ENCODE measurements at regions not wholly inside any gene's neighbourhood (a gene's known extent, or its start where the extent isn't known, plus 50 kb on each side); places are given as distances from the start of the nearest gene placed in this dataset.

DNA sequence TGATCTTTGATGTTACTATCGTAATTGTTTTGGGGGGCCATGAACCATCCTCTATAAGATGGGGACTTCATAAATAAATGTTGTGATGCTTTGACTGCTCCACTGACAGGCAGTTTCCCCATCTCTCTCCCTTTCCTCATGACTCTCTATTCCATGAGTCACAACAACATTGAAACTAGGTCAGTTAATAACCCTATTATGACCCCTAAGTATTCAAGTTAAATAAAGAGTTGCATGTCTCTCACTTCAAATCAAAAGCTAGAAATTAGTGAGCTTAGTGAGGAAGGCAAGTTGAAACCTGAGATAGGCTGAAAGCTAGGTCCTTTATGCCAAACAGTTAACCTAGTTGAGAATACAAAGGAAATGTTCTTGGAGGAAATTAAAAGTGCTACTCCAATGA is 491.0 kb downstream of the HAO1 start:
- no peaks in the 10 kb centered on the region for H3K27me3 ChIP-seq (ENCODE audit: insufficient read depth, low read length, poor library complexity, severe bottlenecking)
- H3K4me1 Mint-ChIP-seq, result no peaks in the 10 kb centered on the region
- H3K9me3 Mint-ChIP-seq, result peaks cover 0 to 33% (median 7%) of the 10 kb centered on the region in 5 donors
- ChIA-PET POLR2A (no interaction called here), CTCF (no interaction called here)
- DNase-seq, result no peak
- H3K36me3 ChIP-seq (ENCODE audit: insufficient read depth, low read length), result no peaks in the 10 kb centered on the region
- H3K27me3 Mint-ChIP-seq, result no peaks in the 10 kb centered on the region
- no peaks in the 10 kb centered on the region for H3K36me3 Mint-ChIP-seq
- no peaks in the 10 kb centered on the region for H3K4me1 ChIP-seq (ENCODE audit: insufficient read depth, low read length)
- no peak overlapping the region for H3K27ac ChIP-seq (ENCODE audit: low read depth, low read length)
- no peaks in the 10 kb centered on the region for H3K9me3 ChIP-seq (ENCODE audit: low read length)
- no peak overlapping the region for H3K27ac Mint-ChIP-seq
- H3K4me3 Mint-ChIP-seq, result no peak overlapping the region
- H3K4me3 ChIP-seq (ENCODE audit: low read length), result no peak overlapping the region

DNA sequence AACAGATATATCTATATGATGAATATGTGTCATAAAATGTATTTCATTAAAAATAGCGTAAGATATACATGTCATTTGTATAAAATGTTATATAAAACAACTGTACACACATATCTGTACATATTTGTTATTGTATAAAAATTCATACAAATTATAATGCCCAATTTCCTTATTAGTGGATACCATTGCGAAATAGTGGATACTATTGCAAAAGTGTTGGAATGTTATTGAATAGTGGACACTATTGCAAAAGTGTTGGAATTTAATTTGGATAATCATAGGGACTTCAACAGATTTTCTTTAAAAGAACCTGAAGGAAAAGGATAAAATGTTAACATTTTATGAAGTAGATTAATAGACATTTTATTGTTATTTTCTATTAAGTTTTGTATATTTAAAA is 487.4 kb downstream of the HAO1 start:
- Histone ChIP-seq H3K4me1 (ENCODE audit: insufficient read depth, low read length) (no peaks in the 10 kb centered on the region), H3K4me3 (ENCODE audit: low read length) (no peak overlapping the region), H3K27me3 (ENCODE audit: insufficient read depth, low read length, poor library complexity, severe bottlenecking) (no peaks in the 10 kb centered on the region), H3K9me3 (ENCODE audit: low read length) (no peaks in the 10 kb centered on the region), H3K36me3 (ENCODE audit: insufficient read depth, low read length) (no peaks in the 10 kb centered on the region), H3K27ac (ENCODE audit: low read depth, low read length) (no peak overlapping the region)
- Mint-ChIP-seq H3K4me3 (no peak overlapping the region), H3K4me1 (no peaks in the 10 kb centered on the region), H3K27me3 (no peaks in the 10 kb centered on the region), H3K9me3 (peaks cover 3 to 20% (median 10%) of the 10 kb centered on the region in 5 donors), H3K27ac (no peak overlapping the region), H3K36me3 (no peaks in the 10 kb centered on the region)
- no peak for DNase-seq
- ChIA-PET CTCF (no interaction called here), POLR2A (no interaction called here)

DNA sequence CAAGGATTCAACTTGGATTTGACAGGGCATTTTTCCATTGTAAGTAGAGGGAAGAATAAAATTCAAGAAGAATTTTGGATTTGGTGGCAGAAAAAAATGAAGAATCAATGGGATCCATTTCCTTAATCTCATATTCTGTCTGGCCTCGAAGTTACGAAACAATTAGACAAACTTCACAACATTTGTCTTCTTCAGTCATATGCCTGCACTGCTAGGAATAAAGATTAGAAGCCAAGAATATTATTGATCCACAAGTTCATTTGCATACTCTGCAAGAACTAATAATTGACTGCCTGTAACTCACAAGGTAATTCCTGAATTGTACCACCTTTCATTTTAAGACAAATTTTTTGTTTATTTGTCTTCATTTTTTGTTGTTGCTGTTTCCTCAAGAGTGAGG is 486.2 kb downstream of the HAO1 start:
- Mint-ChIP-seq H3K27ac (no peak overlapping the region), H3K27me3 (no peaks in the 10 kb centered on the region), H3K36me3 (no peaks in the 10 kb centered on the region), H3K9me3 (peaks cover 3 to 27% (median 12%) of the 10 kb centered on the region in 5 donors), H3K4me1 (no peaks in the 10 kb centered on the region), H3K4me3 (no peak overlapping the region)
- DNase-seq, result no peak
- POLR2A ChIA-PET, result no interaction called here
- Histone ChIP-seq H3K4me1 (ENCODE audit: insufficient read depth, low read length) (no peaks in the 10 kb centered on the region), H3K27ac (ENCODE audit: low read depth, low read length) (no peak overlapping the region), H3K9me3 (ENCODE audit: low read length) (no peaks in the 10 kb centered on the region), H3K36me3 (ENCODE audit: insufficient read depth, low read length) (no peaks in the 10 kb centered on the region), H3K4me3 (ENCODE audit: low read length) (no peak overlapping the region), H3K27me3 (ENCODE audit: insufficient read depth, low read length, poor library complexity, severe bottlenecking) (no peaks in the 10 kb centered on the region)
- CTCF ChIA-PET, result no interaction called here

DNA sequence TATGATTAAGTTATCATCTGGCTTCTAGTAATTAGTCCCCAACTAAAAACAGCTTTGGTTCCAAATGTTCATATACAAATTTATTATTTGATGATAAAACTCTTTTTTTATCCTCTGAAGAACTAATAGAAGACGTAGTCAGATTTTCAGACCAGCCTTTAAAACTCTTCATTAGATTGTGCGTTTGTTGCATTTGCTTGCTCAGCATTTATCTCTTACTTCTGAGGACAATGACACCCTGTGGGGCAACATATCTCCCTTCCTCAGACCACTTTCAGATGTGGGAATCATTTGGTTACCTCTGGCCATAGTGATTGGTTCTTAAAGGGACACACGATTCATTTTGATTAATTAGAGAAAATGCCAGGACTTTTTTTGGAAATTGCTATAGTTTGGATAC is 481.8 kb downstream of the HAO1 start:
- H3K27me3 Mint-ChIP-seq, result no peaks in the 10 kb centered on the region
- no peaks in the 10 kb centered on the region for H3K36me3 Mint-ChIP-seq
- peaks cover 3 to 20% (median 13%) of the 10 kb centered on the region in 5 donors for H3K9me3 Mint-ChIP-seq
- no peak overlapping the region for H3K27ac ChIP-seq (ENCODE audit: low read depth, low read length)
- no peak overlapping the region for H3K4me3 Mint-ChIP-seq
- no peaks in the 10 kb centered on the region for H3K27me3 ChIP-seq (ENCODE audit: insufficient read depth, low read length, poor library complexity, severe bottlenecking)
- H3K4me1 Mint-ChIP-seq, result no peaks in the 10 kb centered on the region
- no peak overlapping the region for H3K27ac Mint-ChIP-seq
- no peak for DNase-seq
- no peaks in the 10 kb centered on the region for H3K36me3 ChIP-seq (ENCODE audit: insufficient read depth, low read length)
- no peaks in the 10 kb centered on the region for H3K4me1 ChIP-seq (ENCODE audit: insufficient read depth, low read length)
- ChIA-PET POLR2A (no interaction called here), CTCF (no interaction called here)
- no peaks in the 10 kb centered on the region for H3K9me3 ChIP-seq (ENCODE audit: low read length)
- H3K4me3 ChIP-seq (ENCODE audit: low read length), result no peak overlapping the region

DNA sequence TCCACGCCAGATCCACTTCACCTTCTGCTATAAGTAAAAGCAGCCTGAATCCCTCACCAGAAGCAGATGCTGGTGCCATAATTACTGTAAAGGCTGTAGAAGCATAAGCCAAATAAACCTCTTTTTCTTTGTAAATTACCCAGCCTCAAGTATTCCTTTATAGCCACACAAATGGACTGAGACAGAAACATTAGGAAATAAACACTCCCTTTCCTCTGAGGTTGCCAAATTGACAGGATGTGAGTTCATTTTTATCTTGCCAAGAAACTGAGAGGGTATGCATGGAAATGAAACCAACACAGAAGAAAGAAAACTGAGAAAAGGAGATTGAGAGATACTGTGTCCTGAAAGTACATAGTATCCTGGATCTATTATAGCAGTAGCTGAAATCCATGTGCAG is 481.2 kb downstream of the HAO1 start:
- Mint-ChIP-seq H3K27ac (no peak overlapping the region), H3K27me3 (no peaks in the 10 kb centered on the region), H3K4me3 (no peak overlapping the region), H3K9me3 (peaks cover 3 to 20% (median 13%) of the 10 kb centered on the region in 5 donors), H3K36me3 (no peaks in the 10 kb centered on the region), H3K4me1 (no peaks in the 10 kb centered on the region)
- Histone ChIP-seq H3K4me3 (ENCODE audit: low read length) (no peak overlapping the region), H3K27ac (ENCODE audit: low read depth, low read length) (no peak overlapping the region), H3K4me1 (ENCODE audit: insufficient read depth, low read length) (no peaks in the 10 kb centered on the region), H3K27me3 (ENCODE audit: insufficient read depth, low read length, poor library complexity, severe bottlenecking) (no peaks in the 10 kb centered on the region), H3K9me3 (ENCODE audit: low read length) (no peaks in the 10 kb centered on the region), H3K36me3 (ENCODE audit: insufficient read depth, low read length) (no peaks in the 10 kb centered on the region)
- ChIA-PET POLR2A (no interaction called here), CTCF (no interaction called here)
- DNase-seq, result no peak

DNA sequence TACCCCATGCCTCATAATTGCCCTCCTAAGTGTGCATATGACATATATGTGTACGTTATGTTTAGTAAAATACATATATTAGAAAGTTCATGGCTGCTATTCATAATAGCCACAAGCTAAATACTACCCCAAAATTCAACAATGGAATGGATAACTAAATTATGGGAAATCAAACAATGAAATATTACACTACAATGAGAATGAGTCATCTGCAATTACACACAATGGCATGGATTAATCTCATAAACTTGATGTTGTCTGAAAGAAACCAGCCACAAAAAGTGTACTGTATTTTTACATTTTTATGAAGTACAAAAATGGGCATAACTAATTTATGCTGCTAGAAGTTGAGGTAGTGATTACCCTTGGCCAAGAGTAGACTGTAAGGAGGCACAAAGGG is 477.0 kb downstream of the HAO1 start:
- no peaks in the 10 kb centered on the region for H3K9me3 ChIP-seq (ENCODE audit: low read length)
- H3K27ac Mint-ChIP-seq, result no peak overlapping the region
- no peaks in the 10 kb centered on the region for H3K4me1 ChIP-seq (ENCODE audit: insufficient read depth, low read length)
- no peak overlapping the region for H3K4me3 Mint-ChIP-seq
- no peaks in the 10 kb centered on the region for H3K36me3 ChIP-seq (ENCODE audit: insufficient read depth, low read length)
- no peaks in the 10 kb centered on the region for H3K27me3 ChIP-seq (ENCODE audit: insufficient read depth, low read length, poor library complexity, severe bottlenecking)
- H3K27me3 Mint-ChIP-seq, result no peaks in the 10 kb centered on the region
- no peaks in the 10 kb centered on the region for H3K4me1 Mint-ChIP-seq
- ChIA-PET CTCF (no interaction called here), POLR2A (no interaction called here)
- no peak overlapping the region for H3K27ac ChIP-seq (ENCODE audit: low read depth, low read length)
- DNase-seq, result no peak
- H3K9me3 Mint-ChIP-seq, result peaks cover 2 to 29% (median 9%) of the 10 kb centered on the region in 5 donors
- H3K4me3 ChIP-seq (ENCODE audit: low read length), result no peak overlapping the region
- no peaks in the 10 kb centered on the region for H3K36me3 Mint-ChIP-seq

DNA sequence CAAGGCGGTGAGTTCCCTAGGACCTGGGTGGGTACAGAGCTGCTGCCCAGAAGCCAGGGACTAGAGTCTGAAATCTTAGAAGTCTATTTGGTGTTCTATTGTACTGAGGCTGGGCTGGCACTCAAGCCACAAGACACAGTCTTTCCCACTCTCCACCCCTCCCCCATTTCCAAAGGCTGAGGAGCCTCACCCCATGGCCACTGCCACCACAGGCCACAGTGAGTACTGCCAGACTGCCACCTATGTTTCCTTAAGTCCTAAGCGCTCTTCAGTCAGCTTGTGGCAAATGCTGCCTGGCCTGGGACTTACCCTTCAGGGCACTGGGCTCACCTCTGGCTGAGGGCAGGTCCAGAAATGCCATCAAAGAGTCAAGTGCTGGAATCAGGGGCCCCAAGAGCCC is 469.3 kb downstream of the HAO1 start:
- DNase-seq, result no peak
- Mint-ChIP-seq H3K36me3 (no peaks in the 10 kb centered on the region), H3K9me3 (peaks cover 0 to 24% (median 8%) of the 10 kb centered on the region in 5 donors), H3K4me3 (no peak overlapping the region), H3K27me3 (no peaks in the 10 kb centered on the region), H3K27ac (no peak overlapping the region), H3K4me1 (no peaks in the 10 kb centered on the region)
- Histone ChIP-seq H3K27me3 (ENCODE audit: insufficient read depth, low read length, poor library complexity, severe bottlenecking) (no peaks in the 10 kb centered on the region), H3K4me3 (ENCODE audit: low read length) (no peak overlapping the region), H3K36me3 (ENCODE audit: insufficient read depth, low read length) (no peaks in the 10 kb centered on the region), H3K9me3 (ENCODE audit: low read length) (no peaks in the 10 kb centered on the region), H3K4me1 (ENCODE audit: insufficient read depth, low read length) (no peaks in the 10 kb centered on the region), H3K27ac (ENCODE audit: low read depth, low read length) (no peak overlapping the region)
- ChIA-PET POLR2A (no interaction called here), CTCF (no interaction called here)

DNA sequence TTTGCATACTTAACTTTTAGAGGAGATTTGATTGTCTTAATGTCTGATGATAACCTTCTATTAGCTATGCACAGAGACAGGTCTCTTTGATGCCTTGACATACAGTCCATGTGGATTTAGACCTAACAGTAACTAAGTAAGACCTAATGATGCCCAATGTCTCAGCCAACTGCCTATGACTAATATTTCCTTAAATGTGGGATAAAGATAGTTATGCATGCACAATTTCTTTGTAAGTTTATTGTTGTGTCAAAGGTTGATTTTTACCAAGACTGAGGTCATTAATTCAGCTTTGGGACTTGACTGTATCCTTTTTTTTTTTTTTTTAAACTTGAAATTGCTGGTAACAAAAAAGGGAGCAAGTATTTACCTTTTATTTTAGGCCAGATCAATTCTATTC is 450.0 kb downstream of the HAO1 start:
- H3K36me3 Mint-ChIP-seq, result no peaks in the 10 kb centered on the region
- H3K27me3 ChIP-seq (ENCODE audit: insufficient read depth, low read length, poor library complexity, severe bottlenecking), result no peaks in the 10 kb centered on the region
- H3K4me3 ChIP-seq (ENCODE audit: low read length), result no peak overlapping the region
- no peak overlapping the region for H3K27ac ChIP-seq (ENCODE audit: low read depth, low read length)
- no peak overlapping the region for H3K27ac Mint-ChIP-seq
- DNase-seq, result no peak
- H3K9me3 Mint-ChIP-seq, result peaks cover 6 to 31% (median 12%) of the 10 kb centered on the region in 5 donors
- H3K4me1 ChIP-seq (ENCODE audit: insufficient read depth, low read length), result no peaks in the 10 kb centered on the region
- H3K36me3 ChIP-seq (ENCODE audit: insufficient read depth, low read length), result no peaks in the 10 kb centered on the region
- POLR2A ChIA-PET, result no interaction called here
- no peaks in the 10 kb centered on the region for H3K9me3 ChIP-seq (ENCODE audit: low read length)
- no peaks in the 10 kb centered on the region for H3K4me1 Mint-ChIP-seq
- no peaks in the 10 kb centered on the region for H3K27me3 Mint-ChIP-seq
- H3K4me3 Mint-ChIP-seq, result no peak overlapping the region
- CTCF ChIA-PET, result no interaction called here

DNA sequence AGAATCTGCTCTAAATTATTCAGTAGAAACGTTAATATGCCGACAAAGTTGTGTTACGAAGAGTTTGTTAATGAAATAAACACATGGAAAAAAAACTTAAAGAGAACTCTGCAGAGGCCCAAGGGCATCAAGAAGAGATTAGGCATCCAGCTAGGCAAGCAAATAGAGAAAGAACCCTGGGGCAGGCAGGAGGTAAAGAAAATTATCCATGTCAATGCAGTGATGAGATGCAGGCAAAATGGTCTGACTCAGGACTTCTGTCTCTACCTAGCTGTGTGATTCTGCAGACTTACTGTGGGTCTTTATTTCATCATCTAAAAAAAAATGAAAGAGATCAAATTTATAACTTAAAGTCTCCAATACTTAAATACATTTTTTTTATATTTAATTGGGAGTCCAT is 448.0 kb downstream of the HAO1 start:
- H3K36me3 ChIP-seq (ENCODE audit: insufficient read depth, low read length), result no peaks in the 10 kb centered on the region
- no peaks in the 10 kb centered on the region for H3K9me3 ChIP-seq (ENCODE audit: low read length)
- DNase-seq, result no peak
- no peaks in the 10 kb centered on the region for H3K27me3 Mint-ChIP-seq
- POLR2A ChIA-PET, result no interaction called here
- peaks cover 4 to 29% (median 13%) of the 10 kb centered on the region in 5 donors for H3K9me3 Mint-ChIP-seq
- no peaks in the 10 kb centered on the region for H3K4me1 Mint-ChIP-seq
- no peaks in the 10 kb centered on the region for H3K4me1 ChIP-seq (ENCODE audit: insufficient read depth, low read length)
- H3K27me3 ChIP-seq (ENCODE audit: insufficient read depth, low read length, poor library complexity, severe bottlenecking), result no peaks in the 10 kb centered on the region
- no peak overlapping the region for H3K27ac ChIP-seq (ENCODE audit: low read depth, low read length)
- H3K27ac Mint-ChIP-seq, result no peak overlapping the region
- CTCF ChIA-PET, result no interaction called here
- no peaks in the 10 kb centered on the region for H3K36me3 Mint-ChIP-seq
- no peak overlapping the region for H3K4me3 ChIP-seq (ENCODE audit: low read length)
- no peak overlapping the region for H3K4me3 Mint-ChIP-seq
